Colonic mucosa (tissue), 4 donors: ENCODE measurements at regions not wholly inside any gene's neighbourhood (a gene's known extent, or its start where the extent isn't known, plus 50 kb on each side); places are given as distances from the start of the nearest gene placed in this dataset.

ENCODE experiments used
- DNase-seq: peaks from one replicate; pipeline ENCODE4 v3.0.0-alpha.2; 2020
- H3K27ac ChIP-seq: fragments of 200-600 bp; one replicate; pipeline ENCODE4 v1.8.0; 2021
- H3K27me3 ChIP-seq: fragments of 200-600 bp; one replicate; pipeline ENCODE4 v1.8.0; 2021
- H3K36me3 ChIP-seq: fragments of 200-600 bp; one replicate; pipeline ENCODE4 v1.8.0; 2021
- H3K4me1 ChIP-seq: fragments of 200-600 bp; one replicate; pipeline ENCODE4 v1.8.0; 2021; ENCODE audit warnings: mild to moderate bottlenecking
- H3K4me3 ChIP-seq: fragments of 200-600 bp; one replicate; pipeline ENCODE4 v1.8.0; 2021
- H3K9ac ChIP-seq, 2 donors: one replicate each; pipeline ENCODE4 v1.7.0; 2013; ENCODE audit warnings: control low read depth in 2 of 2, low read depth in 2 of 2, low read length in 2 of 2
- H3K9me3 ChIP-seq: fragments of 200-600 bp; one replicate; pipeline ENCODE4 v1.8.0; 2021
- intact Hi-C: fragments of 100-400 bp; cut with DNase I; formaldehyde crosslinking; loops from one replicate; pipeline ENCODE4 v1.14.1; 2022
- TF ChIP-seq, protein P1 (sequence below): fragments of 200-600 bp; IDR thresholded peaks from one replicate; pipeline ENCODE4 v1.8.0; 2022; ENCODE audit warnings: antibody characterized with exemption, mild to moderate bottlenecking
- donor health status: healthy.
- donor health status: DM: no; HTN: no; CAD: no.
- donor health status: DM: no; HTN: no; CAD: no.

- H3K36me3 ChIP-seq: no peaks in the 10 kb centered on the region
- H3K4me1 ChIP-seq: no peaks in the 10 kb centered on the region
- no peak overlapping the region for H3K9ac ChIP-seq
- H3K27me3 ChIP-seq: no peaks in the 10 kb centered on the region
- TF ChIP-seq, protein P1, sequence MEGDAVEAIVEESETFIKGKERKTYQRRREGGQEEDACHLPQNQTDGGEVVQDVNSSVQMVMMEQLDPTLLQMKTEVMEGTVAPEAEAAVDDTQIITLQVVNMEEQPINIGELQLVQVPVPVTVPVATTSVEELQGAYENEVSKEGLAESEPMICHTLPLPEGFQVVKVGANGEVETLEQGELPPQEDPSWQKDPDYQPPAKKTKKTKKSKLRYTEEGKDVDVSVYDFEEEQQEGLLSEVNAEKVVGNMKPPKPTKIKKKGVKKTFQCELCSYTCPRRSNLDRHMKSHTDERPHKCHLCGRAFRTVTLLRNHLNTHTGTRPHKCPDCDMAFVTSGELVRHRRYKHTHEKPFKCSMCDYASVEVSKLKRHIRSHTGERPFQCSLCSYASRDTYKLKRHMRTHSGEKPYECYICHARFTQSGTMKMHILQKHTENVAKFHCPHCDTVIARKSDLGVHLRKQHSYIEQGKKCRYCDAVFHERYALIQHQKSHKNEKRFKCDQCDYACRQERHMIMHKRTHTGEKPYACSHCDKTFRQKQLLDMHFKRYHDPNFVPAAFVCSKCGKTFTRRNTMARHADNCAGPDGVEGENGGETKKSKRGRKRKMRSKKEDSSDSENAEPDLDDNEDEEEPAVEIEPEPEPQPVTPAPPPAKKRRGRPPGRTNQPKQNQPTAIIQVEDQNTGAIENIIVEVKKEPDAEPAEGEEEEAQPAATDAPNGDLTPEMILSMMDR: no peak
- H3K27ac ChIP-seq: no peak overlapping the region
- no peaks in the 10 kb centered on the region for H3K9me3 ChIP-seq
- intact Hi-C loops: no loop called here
- H3K4me3 ChIP-seq: no peak overlapping the region
- no peak for DNase-seq
These were observed 402.6 kb upstream of the ZEB2 start for GRCh38 chr2:144922519-144922918.

GRCh38 chr2:144920755-144921530 is 401.0 kb upstream of the ZEB2 start:
- H3K9me3 ChIP-seq: no peaks in the 10 kb centered on the region
- H3K4me3 ChIP-seq: no peak overlapping the region
- no peaks in the 10 kb centered on the region for H3K36me3 ChIP-seq
- no peak for DNase-seq
- TF ChIP-seq, protein P1: no peak
- no peaks in the 10 kb centered on the region for H3K27me3 ChIP-seq
- H3K27ac ChIP-seq: no peak overlapping the region
- intact Hi-C loops: no loop called here
- H3K9ac ChIP-seq: no peak overlapping the region
- no peaks in the 10 kb centered on the region for H3K4me1 ChIP-seq

GRCh38 chr2:144914622-144915318 is 394.9 kb upstream of the ZEB2 start:
- intact Hi-C loops: no loop called here
- H3K9me3 ChIP-seq: no peaks in the 10 kb centered on the region
- H3K27me3 ChIP-seq: no peaks in the 10 kb centered on the region
- H3K9ac ChIP-seq: no peak overlapping the region
- no peaks in the 10 kb centered on the region for H3K4me1 ChIP-seq
- H3K27ac ChIP-seq: no peak overlapping the region
- TF ChIP-seq, protein P1: no peak
- no peak overlapping the region for H3K4me3 ChIP-seq
- DNase-seq: no peak
- no peaks in the 10 kb centered on the region for H3K36me3 ChIP-seq

GRCh38 chr2:144914113-144914512 is 394.2 kb upstream of the ZEB2 start:
- H3K4me1 ChIP-seq: no peaks in the 10 kb centered on the region
- H3K9me3 ChIP-seq: no peaks in the 10 kb centered on the region
- no peaks in the 10 kb centered on the region for H3K36me3 ChIP-seq
- TF ChIP-seq, protein P1: no peak
- no peak overlapping the region for H3K27ac ChIP-seq
- intact Hi-C loops: no loop called here
- no peak for DNase-seq
- H3K4me3 ChIP-seq: no peak overlapping the region
- H3K27me3 ChIP-seq: no peaks in the 10 kb centered on the region
- no peak overlapping the region for H3K9ac ChIP-seq

- Histone ChIP-seq H3K4me3 (no peak overlapping the region), H3K9ac (no peak overlapping the region), H3K4me1 (no peaks in the 10 kb centered on the region), H3K27ac (no peak overlapping the region), H3K36me3 (no peaks in the 10 kb centered on the region), H3K27me3 (no peaks in the 10 kb centered on the region), H3K9me3 (no peaks in the 10 kb centered on the region)
- intact Hi-C loops: no loop called here
- no peak for DNase-seq
- TF ChIP-seq, protein P1: no peak
These were observed 392.3 kb upstream of the ZEB2 start for GRCh38 chr2:144912206-144912605.
